AG04449 (cell line): ENCODE measurements at regions not wholly inside any gene's neighbourhood (a gene's known extent, or its start where the extent isn't known, plus 50 kb on each side); places are given as distances from the start of the nearest gene placed in this dataset.
A peak's percentile ranks its signal among the peaks of the same experiment; 100 is the strongest.

Experiments
- CTCF ChIA-PET: fragments of 350-600 bp; formaldehyde crosslinking; extraction: SDS; loops from one replicate; lab custom pipeline; 2021; ENCODE audit warnings: antibody characterized with exemption; lab: Yijun Ruan, JAX
- POLR2A ChIA-PET: fragments of 400-600, 350-600 bp; formaldehyde crosslinking; extraction: SDS; loops from one replicate; lab custom pipeline; 2020; ENCODE audit warnings: antibody characterized with exemption, inconsistent platforms; lab: Yijun Ruan, JAX
- DNase-seq: peaks from one replicate; pipeline ENCODE4 v3.0.0-alpha.2; 2010; ENCODE audit warnings: low read depth, low spot score
- H3K4me3 ChIP-seq: 2 replicates; pipeline ENCODE4 v1.5.1; 2011; ENCODE audit warnings: low read depth, mild to moderate bottlenecking, control low read depth, low read length
- CTCF ChIP-seq: IDR thresholded peaks from one replicate; pipeline ENCODE4 v1.5.1; 2011; ENCODE audit warnings: mild to moderate bottlenecking, moderate library complexity, low read length, control low read depth, inconsistent platforms; ENCODE audit not compliant: insufficient read depth; ENCODE audit errors: missing control alignments

- no peak for DNase-seq
- CTCF ChIA-PET: interaction anchor here (0.6 to 1.4 kb wide), 3 partner anchors 9 to 65 kb away, joined by 3 to 4 read pairs (median 4); no protein-coding TSS in a partner anchor
- POLR2A ChIA-PET: interaction anchor here (0.6 to 0.9 kb wide), 2 partner anchors 67 to 90 kb away, joined by 3 to 4 read pairs; no protein-coding TSS in a partner anchor
- no peak overlapping the region for H3K4me3 ChIP-seq
- no peak for TF ChIP-seq CTCF
Observed at GRCh38 chr21:29233611-29234540, 64.8 kb upstream of the BACH1 start.

DNA sequence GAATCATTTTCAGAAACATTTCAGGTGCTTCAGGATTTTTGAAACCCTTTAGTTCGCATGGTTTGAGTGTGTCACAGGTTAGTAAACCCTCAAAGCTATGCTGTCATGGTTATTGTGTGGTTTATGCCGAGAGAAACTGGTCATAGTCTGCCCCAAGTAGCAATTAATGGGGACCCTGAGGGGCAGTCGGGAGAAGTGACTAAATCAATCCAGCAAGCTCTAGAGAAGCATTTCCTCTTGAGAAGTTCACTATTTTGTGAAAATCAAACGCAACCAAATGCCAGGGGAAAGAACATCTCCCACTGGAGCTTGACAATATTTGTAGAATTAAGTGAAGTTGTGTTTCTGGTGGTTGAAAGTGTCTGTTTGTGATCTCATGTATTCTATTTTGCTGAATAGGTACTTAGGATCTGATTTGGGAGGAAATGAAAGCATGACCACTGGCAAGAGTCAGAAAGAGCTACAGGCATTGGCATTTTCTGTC, 63.0 kb upstream of the BACH1 start:
- no peak for DNase-seq
- CTCF ChIA-PET: interaction anchor here (1.1 to 1.6 kb wide), 3 partner anchors 8 to 106 kb away, joined by 3 to 5 read pairs (median 4); no protein-coding TSS in a partner anchor
- H3K4me3 ChIP-seq: no peak overlapping the region
- POLR2A ChIA-PET: no interaction called here
- no peak for TF ChIP-seq CTCF

DNA sequence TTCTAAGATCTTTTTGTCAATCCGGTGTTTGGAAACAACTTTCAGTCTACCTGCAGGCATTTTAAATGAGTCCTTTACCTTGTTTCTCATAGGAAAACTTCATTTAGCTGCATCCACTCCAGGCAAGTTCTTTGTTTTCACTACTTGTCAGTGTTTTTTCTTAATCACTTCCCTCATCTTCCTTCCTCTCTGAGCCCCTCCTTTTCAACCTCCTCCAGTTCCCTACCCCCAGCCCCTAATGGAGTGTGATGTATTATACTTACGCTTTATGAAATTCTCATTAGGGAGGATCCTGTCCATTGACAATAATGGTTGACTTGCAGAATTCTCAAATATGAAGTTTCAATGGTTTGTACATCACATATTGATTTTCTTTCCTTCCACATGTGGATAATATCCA, 62.5 kb upstream of the BACH1 start:
- no peak overlapping the region for H3K4me3 ChIP-seq
- TF ChIP-seq CTCF: no peak
- ChIA-PET CTCF (interaction anchor here (0.9 to 1.6 kb wide), 3 partner anchors 7 to 72 kb away, joined by 3 to 5 read pairs (median 3); no protein-coding TSS in a partner anchor), POLR2A (no interaction called here)
- no peak for DNase-seq

DNA sequence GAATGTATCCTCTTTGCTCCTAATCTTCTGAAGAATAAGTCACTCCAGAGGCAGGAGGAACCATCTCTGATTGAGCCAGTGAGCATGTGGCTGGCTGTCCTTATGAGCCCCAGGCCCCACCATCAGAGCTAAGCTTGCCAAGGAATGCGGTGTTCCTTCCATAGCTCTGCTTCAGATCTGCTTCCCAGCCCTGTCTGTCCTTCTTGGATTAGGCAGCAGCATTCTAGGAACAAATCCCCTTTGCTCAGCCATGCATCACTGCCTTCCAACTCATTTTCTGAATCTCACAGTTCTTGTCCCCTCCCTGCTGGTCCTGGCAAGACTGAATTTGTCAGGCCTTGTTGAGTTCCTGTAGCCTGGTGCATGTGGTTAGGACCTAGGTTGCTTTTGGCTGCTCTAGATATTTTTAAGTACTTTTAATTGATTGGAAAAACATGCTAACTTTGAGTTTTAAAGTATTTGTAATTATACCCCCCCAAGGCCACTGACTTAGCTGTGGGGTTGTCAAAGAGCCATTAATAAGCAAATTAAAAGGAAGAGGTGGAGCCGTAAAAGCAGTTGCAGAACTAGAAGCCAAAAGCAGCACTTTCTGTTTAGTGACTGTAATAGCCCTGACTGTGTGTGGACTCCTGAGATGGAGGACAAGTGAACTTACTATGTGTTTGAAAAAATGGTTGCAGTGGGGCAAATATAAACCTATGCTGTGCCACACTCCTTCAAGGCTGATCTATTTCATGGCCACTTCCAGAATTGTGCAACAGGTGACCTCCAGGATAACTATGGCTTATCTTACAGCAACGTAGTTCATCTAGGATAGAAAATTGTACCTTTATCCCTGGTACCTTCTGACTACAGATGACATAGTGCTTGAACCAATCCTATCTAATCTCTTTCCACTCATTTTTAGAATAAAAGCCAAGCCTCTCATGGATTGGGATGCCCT, 61.3 kb upstream of the BACH1 start:
- no peak overlapping the region for H3K4me3 ChIP-seq
- TF ChIP-seq CTCF: no peak
- CTCF ChIA-PET: interaction anchor here (0.9 to 1.6 kb wide), 2 partner anchors 17 to 74 kb away, joined by 3 to 5 read pairs; no protein-coding TSS in a partner anchor
- DNase-seq: no peak
- POLR2A ChIA-PET: no interaction called here

- peak; percentile 70 for DNase-seq
- ChIA-PET POLR2A (interaction anchor here (0.5 kb wide), 1 partner anchor 101 kb away, joined by 3 read pairs; no protein-coding TSS in a partner anchor), CTCF (interaction anchor here (1.0 kb wide), 2 partner anchors 15 to 20 kb away, joined by 3 read pairs; no protein-coding TSS in a partner anchor)
- H3K4me3 ChIP-seq: no peak overlapping the region
- TF ChIP-seq CTCF: no peak
Observed at GRCh38 chr21:29238053-29238966, 60.4 kb upstream of the BACH1 start.
